OCI-LY7 (cell line): ENCODE measurements at regions not wholly inside any gene's neighbourhood (a gene's known extent, or its start where the extent isn't known, plus 50 kb on each side); places are given as distances from the start of the nearest gene placed in this dataset.

Experiments
- BruUV-seq: library from RNA; stranded (reverse); fragments of 400-500 nt; replicated peaks from 2 replicates; lab custom pipeline; 2021; lab: Mats Ljungman, UMichigan
- CTCF ChIA-PET: fragments of 300-600 bp; sonication (Branson Sonifier 250); formaldehyde crosslinking; loops from one replicate; lab custom pipeline; 2022; ENCODE audit warnings: antibody characterized with exemption; ENCODE audit not compliant: unreplicated experiment; lab: Charles Lee
- POLR2A ChIA-PET: fragments of 300-600 bp; sonication (Branson Sonifier 250); formaldehyde crosslinking; loops from one replicate; lab custom pipeline; 2022; ENCODE audit warnings: antibody characterized with exemption; lab: Charles Lee
- DNase-seq: peaks from one replicate; pipeline ENCODE4 v3.0.0-alpha.2; 2015; ENCODE audit warnings: low spot score
- H2AFZ ChIP-seq: fragments of 200-600 bp; sonication (generic), shearing (Covaris generic); 2 replicates; pipeline ENCODE4 v1.6.1; 2014; ENCODE audit warnings: mild to moderate bottlenecking, antibody characterized with exemption, low read length, moderate library complexity
- H3K27ac ChIP-seq: fragments of 200-600 bp; sonication (generic); 2 replicates; pipeline ENCODE4 v1.5.1; 2014; ENCODE audit warnings: mixed run types, low read depth, mild to moderate bottlenecking, moderate library complexity, low read length, inconsistent platforms; ENCODE audit not compliant: poor library complexity, severe bottlenecking
- H3K36me3 ChIP-seq: fragments of 200-600 bp; sonication (generic); 2 replicates; pipeline ENCODE4 v1.6.1; 2014; ENCODE audit warnings: mild to moderate bottlenecking, antibody characterized with exemption, low read length, moderate library complexity, mixed read lengths; ENCODE audit not compliant: insufficient read depth
- H3K4me1 ChIP-seq: fragments of 200-600 bp; sonication (generic); 2 replicates; pipeline ENCODE4 v1.5.1; 2014; ENCODE audit warnings: mild to moderate bottlenecking, low read length; ENCODE audit not compliant: insufficient read depth, poor library complexity, severe bottlenecking
- H3K4me2 ChIP-seq: fragments of 200-600 bp; sonication (generic); 2 replicates; pipeline ENCODE4 v1.6.1; 2014; ENCODE audit warnings: mild to moderate bottlenecking, low read length
- H3K4me3 ChIP-seq: fragments of 200-600 bp; sonication (generic); 2 replicates; pipeline ENCODE4 v1.5.1; 2014; ENCODE audit warnings: mild to moderate bottlenecking, low read depth, low read length; ENCODE audit not compliant: poor library complexity, severe bottlenecking
- H3K79me2 ChIP-seq: fragments of 200-600 bp; sonication (generic); 2 replicates; pipeline ENCODE4 v1.6.1; 2016; ENCODE audit warnings: low read depth, mild to moderate bottlenecking, low read length, moderate library complexity, mixed read lengths; ENCODE audit not compliant: insufficient read depth
- H3K9me2 ChIP-seq: fragments of 200-600 bp; sonication (generic); 2 replicates; pipeline ENCODE4 v1.6.1; 2016; ENCODE audit warnings: mild to moderate bottlenecking, low read length, mixed read lengths; ENCODE audit not compliant: insufficient read depth
- H3K9me3 ChIP-seq: fragments of 200-600 bp; sonication (generic); 2 replicates; pipeline ENCODE4 v1.6.1; 2014; ENCODE audit warnings: mild to moderate bottlenecking, mixed run types, low read length, mixed read lengths
- H4K20me1 ChIP-seq: fragments of 200-600 bp; sonication (generic); 2 replicates; pipeline ENCODE4 v1.6.1; 2014; ENCODE audit warnings: mild to moderate bottlenecking, antibody characterized with exemption, low read length, moderate library complexity, mixed read lengths; ENCODE audit not compliant: insufficient read depth
- EZH2phosphoT487 ChIP-seq: fragments of 200-600 bp; sonication (generic); IDR thresholded peaks from 2 replicates; pipeline ENCODE4 v1.6.1; 2018; ENCODE audit warnings: low read depth, borderline replicate concordance, mild to moderate bottlenecking, mixed run types, antibody characterized with exemption, low read length, moderate library complexity, mixed read lengths
- intact Hi-C: fragments of 100-400 bp; cut with micrococcal nuclease; formaldehyde crosslinking; loops from one replicate; pipeline ENCODE4 v1.10.0; 2022; ENCODE audit not compliant: unreplicated experiment
- TF ChIP-seq, protein P1 (sequence below): fragments of 200-600 bp; sonication (generic); conservative IDR thresholded peaks from 2 replicates; pipeline ENCODE4 v1.5.1; 2014; ENCODE audit warnings: mild to moderate bottlenecking, antibody characterized with exemption, low read length, moderate library complexity, mixed read lengths

DNA sequence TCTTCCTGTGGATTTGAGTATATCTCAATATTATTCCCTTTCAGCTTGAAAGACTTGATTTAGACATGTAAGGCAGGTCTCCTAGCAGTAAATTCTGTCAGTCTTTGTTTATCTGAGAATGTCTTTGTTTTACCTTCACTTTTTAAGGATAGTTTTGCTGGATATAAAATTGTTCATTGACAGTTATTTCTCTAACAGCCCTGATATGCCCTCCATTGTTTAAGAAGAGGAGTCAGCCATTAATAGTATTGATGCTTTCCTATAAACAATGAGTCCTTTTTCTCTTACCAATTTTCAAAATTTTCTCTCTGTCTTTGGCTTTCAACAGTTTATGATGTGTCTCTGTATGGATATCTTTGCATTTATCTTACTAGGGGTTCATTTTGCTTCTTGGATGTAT, 163.5 kb upstream of the ANKRD55 start:
- no peak overlapping the region for H3K27ac ChIP-seq
- no peaks in the 10 kb centered on the region for H3K9me2 ChIP-seq
- ChIA-PET POLR2A (no interaction called here), CTCF (no interaction called here)
- H3K36me3 ChIP-seq: no peaks in the 10 kb centered on the region
- H3K79me2 ChIP-seq: no peaks in the 10 kb centered on the region
- no peaks in the 10 kb centered on the region for H4K20me1 ChIP-seq
- H3K9me3 ChIP-seq: peaks cover 14% of the 10 kb centered on the region; the same call in 1 of the 2 replicates
- intact Hi-C loops: no loop called here
- no peak overlapping the region for H2AFZ ChIP-seq
- TF ChIP-seq EZH2phosphoT487: no peak
- TF ChIP-seq, protein P1, sequence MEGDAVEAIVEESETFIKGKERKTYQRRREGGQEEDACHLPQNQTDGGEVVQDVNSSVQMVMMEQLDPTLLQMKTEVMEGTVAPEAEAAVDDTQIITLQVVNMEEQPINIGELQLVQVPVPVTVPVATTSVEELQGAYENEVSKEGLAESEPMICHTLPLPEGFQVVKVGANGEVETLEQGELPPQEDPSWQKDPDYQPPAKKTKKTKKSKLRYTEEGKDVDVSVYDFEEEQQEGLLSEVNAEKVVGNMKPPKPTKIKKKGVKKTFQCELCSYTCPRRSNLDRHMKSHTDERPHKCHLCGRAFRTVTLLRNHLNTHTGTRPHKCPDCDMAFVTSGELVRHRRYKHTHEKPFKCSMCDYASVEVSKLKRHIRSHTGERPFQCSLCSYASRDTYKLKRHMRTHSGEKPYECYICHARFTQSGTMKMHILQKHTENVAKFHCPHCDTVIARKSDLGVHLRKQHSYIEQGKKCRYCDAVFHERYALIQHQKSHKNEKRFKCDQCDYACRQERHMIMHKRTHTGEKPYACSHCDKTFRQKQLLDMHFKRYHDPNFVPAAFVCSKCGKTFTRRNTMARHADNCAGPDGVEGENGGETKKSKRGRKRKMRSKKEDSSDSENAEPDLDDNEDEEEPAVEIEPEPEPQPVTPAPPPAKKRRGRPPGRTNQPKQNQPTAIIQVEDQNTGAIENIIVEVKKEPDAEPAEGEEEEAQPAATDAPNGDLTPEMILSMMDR: no peak
- H3K4me1 ChIP-seq: no peaks in the 10 kb centered on the region
- H3K4me2 ChIP-seq: no peak overlapping the region
- no peak overlapping the region for H3K4me3 ChIP-seq
- no peak for DNase-seq
- BruUV-seq: no TSS peak

DNA sequence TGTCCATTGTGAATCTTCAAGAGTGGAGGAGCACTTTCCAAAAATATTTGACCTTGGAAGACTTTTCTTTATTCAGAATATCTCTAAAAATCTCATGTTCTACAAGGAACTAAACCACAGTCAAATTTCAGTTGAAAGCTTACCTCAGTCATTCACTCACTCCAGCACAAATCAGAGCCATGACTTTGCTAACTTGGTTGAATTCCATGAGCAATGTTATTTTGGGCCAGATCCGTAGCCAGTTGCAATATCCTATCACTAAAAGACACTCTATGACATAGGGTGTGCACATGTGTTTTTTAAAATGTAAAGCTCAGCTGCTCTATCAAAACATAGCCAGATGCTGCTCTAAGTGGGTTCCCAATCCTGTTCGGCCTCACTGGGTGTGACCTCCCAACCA, 156.1 kb upstream of the ANKRD55 start:
- no peaks in the 10 kb centered on the region for H3K4me1 ChIP-seq
- no peaks in the 10 kb centered on the region for H3K36me3 ChIP-seq
- H3K9me2 ChIP-seq: no peaks in the 10 kb centered on the region
- no peaks in the 10 kb centered on the region for H4K20me1 ChIP-seq
- BruUV-seq: no TSS peak
- no peak overlapping the region for H3K27ac ChIP-seq
- TF ChIP-seq, protein P1: no peak
- TF ChIP-seq EZH2phosphoT487: no peak
- no peak overlapping the region for H3K4me2 ChIP-seq
- POLR2A ChIA-PET: interaction anchor here (1.6 kb wide), 1 partner anchor 23 kb away, joined by 6 read pairs; no protein-coding TSS in a partner anchor
- no peaks in the 10 kb centered on the region for H3K79me2 ChIP-seq
- no peak overlapping the region for H3K4me3 ChIP-seq
- H3K9me3 ChIP-seq: no peaks in the 10 kb centered on the region; the same call in 1 of the 2 replicates
- intact Hi-C loops: no loop called here
- H2AFZ ChIP-seq: no peak overlapping the region
- DNase-seq: no peak
- CTCF ChIA-PET: no interaction called here

DNA sequence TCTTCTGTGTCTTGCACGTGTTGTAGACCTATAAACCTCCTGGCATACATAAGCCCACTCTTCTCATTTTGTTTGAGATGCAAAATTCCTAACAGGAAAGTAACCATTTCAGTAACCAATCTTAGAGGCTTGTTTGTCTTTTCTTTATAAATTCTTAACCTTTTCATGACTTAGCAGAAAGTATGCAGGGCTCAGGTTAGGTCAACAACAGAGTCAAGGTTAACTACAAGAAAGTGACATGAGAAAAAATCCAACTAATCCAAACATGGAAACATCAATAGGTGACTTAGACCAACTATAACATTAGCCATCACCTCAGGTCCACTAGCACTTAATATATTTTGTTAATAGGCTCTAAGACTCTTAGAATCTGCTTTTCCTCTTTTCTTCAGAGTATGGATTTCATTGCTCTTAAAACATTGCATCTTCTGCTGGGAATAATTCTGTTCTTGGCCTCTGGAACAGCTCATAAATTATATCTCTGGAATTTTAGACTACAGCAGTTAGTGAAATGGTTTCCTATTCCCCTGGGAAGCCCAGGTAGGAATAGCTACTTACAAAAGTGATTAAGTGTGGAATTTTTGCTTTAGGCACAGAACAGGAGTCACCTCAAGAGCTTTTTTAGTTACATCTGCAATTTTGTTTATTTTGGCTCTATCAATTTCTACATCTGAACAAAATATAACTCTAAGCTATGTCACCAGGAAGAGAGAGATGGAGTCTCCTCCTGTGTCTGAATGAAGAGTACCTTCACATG, 155.3 kb upstream of the ANKRD55 start:
- BruUV-seq: no TSS peak
- DNase-seq: no peak
- Histone ChIP-seq H3K9me2 (no peaks in the 10 kb centered on the region), H3K4me1 (no peaks in the 10 kb centered on the region), H3K27ac (no peak overlapping the region), H3K4me3 (no peak overlapping the region), H3K79me2 (no peaks in the 10 kb centered on the region), H2AFZ (no peak overlapping the region), H4K20me1 (no peaks in the 10 kb centered on the region), H3K9me3 (no peaks in the 10 kb centered on the region), H3K36me3 (no peaks in the 10 kb centered on the region), H3K4me2 (no peak overlapping the region)
- ChIA-PET POLR2A (interaction anchor here (0.7 to 1.6 kb wide), 3 partner anchors 24 to 253 kb away, joined by 3 to 6 read pairs (median 3); no protein-coding TSS in a partner anchor), CTCF (no interaction called here)
- intact Hi-C loops: no loop called here
- TF ChIP-seq EZH2phosphoT487: no peak
- TF ChIP-seq, protein P1: no peak
